ENCODE measurements at regions not wholly inside any gene's neighbourhood (a gene's known extent, or its start where the extent isn't known, plus 50 kb on each side); places are given as distances from the start of the nearest gene placed in this dataset.

DNA sequence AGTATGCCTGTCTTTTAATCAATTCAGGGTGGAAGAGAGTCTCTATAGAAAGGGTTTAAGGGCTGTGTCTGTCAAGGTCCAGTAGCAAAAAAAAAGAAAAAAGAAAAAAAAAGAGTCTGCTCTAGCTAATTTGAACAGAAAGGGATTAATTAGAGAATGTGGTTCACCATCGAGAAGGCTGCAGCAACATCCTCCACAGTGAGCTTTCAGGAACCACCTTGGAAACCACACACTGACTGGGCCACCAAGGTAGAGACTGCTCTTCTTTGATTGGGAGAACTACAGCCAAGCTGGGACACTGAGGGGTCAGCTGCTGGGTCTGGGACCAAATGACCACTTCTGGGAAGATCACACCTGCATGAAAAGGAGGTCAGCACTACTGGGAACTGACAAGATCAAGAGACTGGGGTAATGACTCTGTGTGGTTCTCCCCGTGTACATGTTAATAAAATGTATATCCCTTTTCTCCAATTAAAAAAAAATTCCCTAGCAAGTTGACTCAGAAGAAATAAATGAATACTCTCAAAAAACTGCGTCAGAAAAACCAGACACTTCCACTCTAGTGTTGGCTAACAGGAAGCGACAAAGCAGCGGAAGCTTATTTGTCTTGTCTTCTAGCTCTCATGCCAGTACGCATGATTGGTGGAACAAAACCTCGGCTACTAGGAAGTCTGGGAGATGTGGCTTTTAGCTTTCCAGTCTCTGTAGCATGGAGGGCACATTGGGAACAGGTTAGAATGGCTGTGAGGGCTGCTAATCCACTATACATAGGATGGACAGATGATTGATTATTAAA, 60.0 kb upstream of the IVNS1ABP start:
- H3K27me3 ChIP-seq, result no peaks in the 10 kb centered on the region
- peak overlapping the region; percentile 94 for H3K27ac ChIP-seq
- H3K4me1 ChIP-seq (ENCODE audit: control insufficient read depth in 1 of 2, insufficient read depth in 1 of 2, low read depth in 1 of 2, low read length in 1 of 2), result peaks cover 62% of the 10 kb centered on the region in 2 experiments
- peak overlapping the region; percentile 46 to 51 for H3K4me3 ChIP-seq (ENCODE audit: low read depth in 1 of 2, low read length in 1 of 2)
- TF ChIP-seq, protein P1, sequence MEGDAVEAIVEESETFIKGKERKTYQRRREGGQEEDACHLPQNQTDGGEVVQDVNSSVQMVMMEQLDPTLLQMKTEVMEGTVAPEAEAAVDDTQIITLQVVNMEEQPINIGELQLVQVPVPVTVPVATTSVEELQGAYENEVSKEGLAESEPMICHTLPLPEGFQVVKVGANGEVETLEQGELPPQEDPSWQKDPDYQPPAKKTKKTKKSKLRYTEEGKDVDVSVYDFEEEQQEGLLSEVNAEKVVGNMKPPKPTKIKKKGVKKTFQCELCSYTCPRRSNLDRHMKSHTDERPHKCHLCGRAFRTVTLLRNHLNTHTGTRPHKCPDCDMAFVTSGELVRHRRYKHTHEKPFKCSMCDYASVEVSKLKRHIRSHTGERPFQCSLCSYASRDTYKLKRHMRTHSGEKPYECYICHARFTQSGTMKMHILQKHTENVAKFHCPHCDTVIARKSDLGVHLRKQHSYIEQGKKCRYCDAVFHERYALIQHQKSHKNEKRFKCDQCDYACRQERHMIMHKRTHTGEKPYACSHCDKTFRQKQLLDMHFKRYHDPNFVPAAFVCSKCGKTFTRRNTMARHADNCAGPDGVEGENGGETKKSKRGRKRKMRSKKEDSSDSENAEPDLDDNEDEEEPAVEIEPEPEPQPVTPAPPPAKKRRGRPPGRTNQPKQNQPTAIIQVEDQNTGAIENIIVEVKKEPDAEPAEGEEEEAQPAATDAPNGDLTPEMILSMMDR (IDR thresholded peaks at IDR 0.05), result no peak
- H3K36me3 ChIP-seq, result no peaks in the 10 kb centered on the region
- no peaks in the 10 kb centered on the region for H3K9me3 ChIP-seq

DNA sequence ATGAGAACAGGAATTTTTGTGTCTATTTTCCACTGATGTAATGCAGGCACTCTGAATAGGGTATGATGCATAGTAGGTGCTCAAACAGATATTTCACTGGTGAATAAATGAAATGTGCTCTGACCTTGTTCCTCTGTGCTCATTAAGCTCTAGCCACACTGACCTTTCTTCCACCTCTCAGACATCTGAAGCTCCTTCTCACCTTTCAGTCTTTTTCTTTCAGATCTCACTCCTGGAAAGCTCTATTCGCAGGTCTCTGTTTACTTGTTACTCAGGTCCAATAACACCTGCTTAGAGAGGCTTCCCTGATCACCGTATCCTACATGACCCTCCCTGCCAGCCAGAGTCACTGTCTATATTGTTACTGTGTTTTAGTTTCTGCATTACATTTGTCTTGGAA, 59.2 kb upstream of the IVNS1ABP start:
- peak overlapping the region; percentile 94 for H3K27ac ChIP-seq

DNA sequence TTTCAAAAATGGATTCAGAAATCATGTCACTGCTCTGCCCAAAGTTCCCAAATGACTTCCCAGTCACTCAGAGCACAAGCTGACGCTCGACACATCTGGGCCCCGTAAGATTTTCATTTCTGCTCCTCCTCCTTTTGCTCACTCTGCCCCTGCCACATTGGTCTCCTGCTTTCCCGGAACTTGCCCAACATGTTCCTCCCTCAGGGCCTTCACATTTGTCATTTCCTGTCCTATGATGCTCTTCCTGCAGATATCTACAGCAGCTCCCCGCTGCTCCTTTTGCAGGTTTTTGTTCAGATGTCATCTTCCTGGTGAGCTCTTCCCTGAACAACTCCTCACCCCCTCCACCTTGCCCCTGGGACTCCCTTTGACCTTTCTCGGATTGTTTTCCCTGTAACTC, 58.5 kb upstream of the IVNS1ABP start:
- no peaks in the 10 kb centered on the region for H3K36me3 ChIP-seq
- H3K27ac ChIP-seq, result peak overlapping the region; percentile 94

More for the DNA sequence above, 59.2 kb upstream of the IVNS1ABP start:
- TF ChIP-seq, protein P1 (IDR thresholded peaks at IDR 0.05), result no peak
- H3K27me3 ChIP-seq, result no peaks in the 10 kb centered on the region
- peak overlapping the region; percentile 46 to 51 for H3K4me3 ChIP-seq (ENCODE audit: low read depth in 1 of 2, low read length in 1 of 2)
- H3K36me3 ChIP-seq, result no peaks in the 10 kb centered on the region
- peaks cover 63 to 64% of the 10 kb centered on the region in 2 experiments for H3K4me1 ChIP-seq (ENCODE audit: control insufficient read depth in 1 of 2, insufficient read depth in 1 of 2, low read depth in 1 of 2, low read length in 1 of 2)
- H3K9me3 ChIP-seq, result no peaks in the 10 kb centered on the region

DNA sequence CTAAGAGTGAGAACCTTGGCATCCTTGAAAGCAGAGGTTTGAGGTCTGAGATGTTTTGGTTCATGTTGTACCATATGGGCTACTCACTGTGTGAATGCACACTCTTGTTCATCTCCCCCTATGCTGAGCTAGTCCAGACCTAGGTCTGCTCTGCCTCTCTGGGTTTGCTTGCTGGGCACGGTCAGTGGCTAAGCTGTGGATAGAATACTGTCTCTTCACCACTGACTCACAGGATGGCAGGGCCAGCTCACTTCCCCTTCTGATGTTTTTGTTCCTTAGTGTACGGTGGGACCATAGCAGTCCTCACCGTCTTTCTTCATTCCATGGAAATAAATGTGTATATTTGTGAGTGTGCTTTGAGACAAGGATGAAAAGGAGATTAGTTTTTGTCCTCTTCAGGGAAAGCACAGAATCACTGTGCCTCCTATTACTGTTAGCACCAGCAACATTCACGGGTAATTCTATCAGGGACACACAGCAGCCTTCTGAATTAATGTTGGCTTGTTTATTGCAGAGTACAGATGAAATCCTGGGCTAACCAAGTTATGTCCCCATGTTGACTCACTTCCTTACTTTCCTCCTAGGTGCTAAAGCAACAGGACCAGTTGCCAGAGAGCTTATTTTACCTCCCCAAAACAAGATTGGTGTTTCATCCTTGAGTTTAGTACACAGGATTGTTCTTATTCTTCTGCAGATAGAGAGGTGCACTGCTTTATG, 56.9 kb upstream of the IVNS1ABP start:
- Histone ChIP-seq H3K27ac (peak overlapping the region; percentile 94), H3K9me3 (no peaks in the 10 kb centered on the region), H3K36me3 (no peaks in the 10 kb centered on the region), H3K4me1 (ENCODE audit: control insufficient read depth in 1 of 2, insufficient read depth in 1 of 2, low read depth in 1 of 2, low read length in 1 of 2) (peaks cover 69 to 76% of the 10 kb centered on the region in 2 experiments), H3K4me3 (ENCODE audit: low read depth in 1 of 2, low read length in 1 of 2) (peak overlapping the region; percentile 19 to 34), H3K27me3 (no peaks in the 10 kb centered on the region)
- TF ChIP-seq, protein P1 (IDR thresholded peaks at IDR 0.05), result no peak

More for the DNA sequence above, 58.5 kb upstream of the IVNS1ABP start:
- Histone ChIP-seq H3K4me1 (ENCODE audit: control insufficient read depth in 1 of 2, insufficient read depth in 1 of 2, low read depth in 1 of 2, low read length in 1 of 2) (peaks cover 63 to 64% of the 10 kb centered on the region in 2 experiments), H3K27me3 (no peaks in the 10 kb centered on the region), H3K9me3 (no peaks in the 10 kb centered on the region), H3K4me3 (ENCODE audit: low read depth in 1 of 2, low read length in 1 of 2) (peak overlapping the region; percentile 46 to 51)
- TF ChIP-seq, protein P1 (IDR thresholded peaks at IDR 0.05), result no peak

DNA sequence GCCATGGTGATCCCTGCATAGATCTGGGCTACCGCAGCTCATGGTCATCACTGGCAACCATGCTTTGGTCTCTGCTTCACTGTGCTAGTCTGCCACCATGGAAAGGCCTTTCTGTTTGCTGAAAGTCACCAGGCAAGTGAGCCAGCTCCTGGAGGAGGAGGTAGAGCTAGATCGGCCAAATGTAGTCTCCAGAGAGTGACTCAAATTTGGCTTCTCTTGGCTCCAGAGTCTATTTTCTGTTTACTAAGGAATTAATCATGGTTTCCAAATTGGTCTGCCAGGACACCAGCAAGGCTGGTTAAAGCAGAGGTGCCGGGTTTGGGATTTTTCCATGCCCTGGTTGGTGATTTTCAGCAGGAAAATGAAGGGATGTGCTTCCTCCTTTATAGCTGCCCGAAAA, 52.7 kb upstream of the IVNS1ABP start:
- no peaks in the 10 kb centered on the region for H3K9me3 ChIP-seq
- peak overlapping the region; percentile 61 for H3K27ac ChIP-seq
- TF ChIP-seq, protein P1 (IDR thresholded peaks at IDR 0.05), result no peak

More for the DNA sequence above, 52.7 kb upstream of the IVNS1ABP start:
- no peaks in the 10 kb centered on the region for H3K27me3 ChIP-seq
- peaks cover 40 to 47% of the 10 kb centered on the region in 2 experiments for H3K4me1 ChIP-seq (ENCODE audit: control insufficient read depth in 1 of 2, insufficient read depth in 1 of 2, low read depth in 1 of 2, low read length in 1 of 2)
- no peaks in the 10 kb centered on the region for H3K36me3 ChIP-seq
- H3K4me3 ChIP-seq (ENCODE audit: low read depth in 1 of 2, low read length in 1 of 2), result no peak overlapping the region
